HG03460 (cell line): ENCODE measurements at regions not wholly inside any gene's neighbourhood (a gene's known extent, or its start where the extent isn't known, plus 50 kb on each side); places are given as distances from the start of the nearest gene placed in this dataset.
"Not testable (repeated sequence)": the region's sequence is repeated elsewhere in the genome, so short reads cannot be mapped to it uniquely, and the experiment has no call there.

Experiments used
- ATAC-seq: cut with Tn5 transposase; IDR thresholded peaks from one replicate; pipeline ENCODE4 v1.9.1; 2021; ENCODE audit not compliant: unreplicated experiment

- no peak for ATAC-seq
Measured at GRCh38 chr12:72839696-72840095, 567.5 kb downstream of the TRHDE start.

- ATAC-seq, result no peak
Measured at GRCh38 chr12:72863671-72864070, 591.5 kb downstream of the TRHDE start.

- no peak for ATAC-seq
Measured at GRCh38 chr12:72865921-72866320, 593.8 kb downstream of the TRHDE start.

DNA sequence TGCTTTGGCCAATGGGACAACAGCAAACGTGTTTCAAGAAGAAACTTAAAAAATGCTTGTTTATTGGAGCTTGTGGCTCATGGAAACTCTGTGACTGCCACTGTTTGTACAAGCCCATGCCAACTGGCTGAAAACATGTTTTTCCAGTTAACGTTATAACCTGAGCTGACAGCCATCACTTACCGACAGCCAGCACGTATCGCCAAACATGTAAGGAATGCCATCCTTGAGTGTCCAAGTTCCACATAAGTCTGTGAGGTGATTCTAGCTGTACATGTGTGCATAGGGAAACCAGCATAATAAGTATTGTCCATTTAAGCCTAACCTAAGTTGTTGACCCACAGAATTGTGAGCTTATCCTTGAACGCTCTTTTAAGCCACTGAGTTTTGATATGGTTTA is 596.9 kb downstream of the TRHDE start:
- ATAC-seq, result no peak

GRCh38 chr12:72872238-72872887 is 600.2 kb downstream of the TRHDE start:
- no peak for ATAC-seq

DNA sequence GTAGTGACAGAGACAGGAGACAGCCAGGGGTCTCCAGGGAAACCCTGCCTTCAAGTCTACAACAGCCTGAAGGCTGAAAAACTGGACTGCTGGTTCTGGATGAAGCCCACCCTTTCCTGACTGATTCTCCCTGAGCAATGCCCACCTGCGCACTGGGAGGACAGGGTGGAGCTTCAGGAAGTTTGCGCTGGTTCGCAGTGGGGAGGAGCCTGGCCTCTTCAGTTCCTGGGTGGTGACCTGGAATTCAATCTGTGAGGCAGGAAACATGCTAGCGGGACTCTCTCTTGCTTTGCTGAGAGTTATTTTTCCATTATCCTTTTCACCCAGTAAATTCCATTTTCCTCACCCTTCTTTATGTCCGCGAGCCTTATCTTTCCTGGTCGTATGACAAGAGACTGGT is 600.8 kb downstream of the TRHDE start:
- ATAC-seq, result no peak

- ATAC-seq, result no peak
Measured at GRCh38 chr12:72876092-72876491, 603.9 kb downstream of the TRHDE start.

GRCh38 chr12:72888693-72889092 is 616.5 kb downstream of the TRHDE start:
- no peak for ATAC-seq

DNA sequence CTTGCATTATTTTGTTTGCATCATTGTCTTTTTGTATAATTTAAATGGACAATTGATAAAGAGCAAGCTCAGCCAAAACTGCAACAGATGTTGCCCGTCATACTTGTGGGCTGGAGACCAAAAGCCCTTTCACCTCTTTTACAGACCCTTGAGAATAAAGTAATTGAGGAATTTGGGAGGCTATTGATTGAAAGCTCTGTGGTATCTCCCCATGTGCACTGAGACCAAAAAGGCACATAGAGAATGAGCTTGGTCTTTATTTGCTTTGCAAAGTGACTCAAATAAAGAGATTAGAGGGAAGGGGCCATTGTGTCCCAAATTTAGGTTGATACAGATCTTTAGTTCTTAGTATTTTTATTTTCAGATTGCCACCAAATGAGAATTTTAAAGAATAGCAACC is 617.6 kb downstream of the TRHDE start:
- no peak for ATAC-seq

DNA sequence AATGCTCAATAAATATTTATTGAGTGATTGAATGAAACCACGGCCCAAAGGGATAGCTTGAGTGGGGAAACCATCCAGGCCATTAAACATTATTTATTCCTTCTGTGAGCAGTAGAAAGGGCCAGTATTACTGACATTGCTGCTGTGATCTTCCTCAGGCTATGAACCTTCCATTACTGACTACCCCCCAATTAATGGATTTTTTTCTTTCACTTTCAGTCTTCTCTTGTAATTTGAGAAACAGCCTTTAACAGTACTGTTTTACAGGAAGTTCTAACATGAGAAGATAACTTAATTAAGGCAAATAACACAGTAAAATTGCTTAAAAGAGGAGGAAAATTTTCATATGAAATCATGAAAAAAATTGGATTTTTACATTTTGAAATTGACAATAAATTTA is 629.5 kb downstream of the TRHDE start:
- ATAC-seq, result no peak

GRCh38 chr12:72925716-72926115 is 653.5 kb downstream of the TRHDE start:
- ATAC-seq, result no peak

DNA sequence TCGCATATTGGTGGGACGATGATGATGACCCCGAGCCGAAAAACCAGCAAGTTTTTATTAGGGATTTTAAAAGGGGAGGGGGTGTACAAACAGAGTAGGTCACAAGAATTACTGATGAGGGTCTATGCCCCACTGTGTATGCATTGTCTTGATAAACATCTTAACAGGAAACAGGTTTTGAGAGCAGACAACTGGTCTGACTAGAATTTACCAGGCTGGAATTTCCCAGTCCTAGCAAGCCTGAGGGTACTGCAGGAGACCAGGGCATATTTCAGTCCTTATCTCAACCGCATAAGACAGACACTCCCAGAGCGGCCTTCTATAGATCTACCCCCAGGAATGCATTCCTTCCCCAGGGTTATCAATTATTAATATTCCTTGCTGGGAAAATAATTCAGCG is 659.7 kb downstream of the TRHDE start:
- not testable (repeated sequence) for ATAC-seq

DNA sequence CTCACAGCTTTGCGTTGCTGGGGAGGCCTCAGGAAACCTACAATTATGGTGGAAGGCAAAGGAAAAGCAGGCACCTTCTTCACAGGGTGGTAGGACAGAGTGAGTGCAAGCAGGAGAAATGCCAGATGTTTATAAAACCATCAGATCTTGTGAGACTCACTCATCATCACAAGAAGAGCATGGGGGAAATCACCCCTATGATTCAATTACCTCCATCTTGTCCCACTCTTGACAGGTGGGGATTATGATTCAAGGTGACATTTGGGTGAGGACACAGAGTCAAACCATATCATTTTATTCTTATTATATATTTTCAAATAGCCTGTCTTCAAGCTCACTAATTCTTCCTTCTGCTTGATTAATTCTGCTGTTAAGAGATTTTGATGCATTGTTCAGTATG is 665.3 kb downstream of the TRHDE start:
- ATAC-seq, result no peak

- ATAC-seq, result no peak
Measured at GRCh38 chr12:72957454-72957853, 685.3 kb downstream of the TRHDE start.

DNA sequence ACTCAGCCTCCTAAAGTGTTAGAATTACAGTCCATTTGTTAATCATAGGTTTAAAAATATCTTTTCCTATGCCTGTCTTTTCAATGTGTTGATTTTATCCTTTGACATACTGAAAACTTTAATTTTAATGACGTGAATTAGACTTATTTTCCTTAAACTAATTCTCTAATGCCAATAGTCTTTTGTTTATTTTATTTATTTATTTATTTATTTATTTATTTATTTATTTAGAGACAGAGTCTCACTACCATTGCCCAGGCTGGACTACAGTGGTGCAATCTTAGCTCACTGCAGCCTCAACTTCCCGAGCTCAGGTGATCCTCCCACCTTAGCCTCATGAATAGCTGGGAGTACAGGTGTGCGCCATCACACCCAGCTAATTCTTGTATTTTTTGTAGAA is 694.5 kb downstream of the TRHDE start:
- ATAC-seq, result no peak

GRCh38 chr12:72974954-72975555 is 702.9 kb downstream of the TRHDE start:
- ATAC-seq, result no peak

GRCh38 chr12:72978999-72979398 is 706.8 kb downstream of the TRHDE start:
- ATAC-seq, result no peak

- ATAC-seq, result no peak
Measured at GRCh38 chr12:72982356-72982755, 710.2 kb downstream of the TRHDE start.

- ATAC-seq, result no peak
Measured at GRCh38 chr12:72986963-72987362, 714.8 kb downstream of the TRHDE start.

GRCh38 chr12:72989458-72989947 is 717.3 kb downstream of the TRHDE start:
- ATAC-seq, result no peak

DNA sequence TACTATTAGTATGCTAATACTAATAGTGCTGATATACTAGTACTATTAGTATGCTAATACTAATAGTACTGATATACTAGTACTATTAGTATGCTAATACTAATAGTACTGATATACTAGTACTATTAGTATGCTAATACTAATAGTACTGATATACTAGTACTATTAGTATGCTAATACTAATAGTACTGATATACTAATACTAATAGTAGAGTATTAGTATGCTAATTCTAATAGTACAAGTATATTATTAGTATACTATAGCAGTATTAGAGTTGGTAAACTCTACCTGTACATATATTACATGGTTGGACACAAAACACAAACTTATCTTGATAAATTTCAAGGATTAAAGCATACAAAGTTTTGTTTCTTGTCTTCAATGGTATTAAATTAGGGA is 722.9 kb downstream of the TRHDE start:
- ATAC-seq, result not testable (repeated sequence)

DNA sequence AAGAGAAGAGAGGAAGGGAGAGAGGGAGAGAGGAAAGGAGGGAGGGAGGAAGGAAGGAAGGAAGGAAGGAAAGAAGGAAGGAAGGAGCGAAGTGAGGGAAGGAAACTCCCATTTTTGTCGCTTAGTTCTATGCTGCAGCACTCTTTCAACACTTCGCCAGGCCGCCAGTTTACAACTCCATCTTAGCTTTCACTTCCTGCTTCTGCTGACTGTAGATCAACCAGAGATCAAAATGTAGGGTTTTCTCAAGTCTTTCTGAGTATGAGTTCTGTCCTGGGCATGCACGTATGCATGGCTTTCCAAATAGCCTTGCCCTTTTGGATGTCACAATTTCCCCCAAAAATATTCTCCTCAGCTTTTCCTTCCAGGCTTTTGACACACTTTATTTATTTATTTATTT is 723.4 kb downstream of the TRHDE start:
- ATAC-seq, result no peak

GRCh38 chr12:73001806-73002205 is 729.6 kb downstream of the TRHDE start:
- not testable (repeated sequence) for ATAC-seq
